ENCODE measurements at regions not wholly inside any gene's neighbourhood (a gene's known extent, or its start where the extent isn't known, plus 50 kb on each side); places are given as distances from the start of the nearest gene placed in this dataset.
A peak's percentile ranks its signal among the peaks of the same experiment; 100 is the strongest.

DNA sequence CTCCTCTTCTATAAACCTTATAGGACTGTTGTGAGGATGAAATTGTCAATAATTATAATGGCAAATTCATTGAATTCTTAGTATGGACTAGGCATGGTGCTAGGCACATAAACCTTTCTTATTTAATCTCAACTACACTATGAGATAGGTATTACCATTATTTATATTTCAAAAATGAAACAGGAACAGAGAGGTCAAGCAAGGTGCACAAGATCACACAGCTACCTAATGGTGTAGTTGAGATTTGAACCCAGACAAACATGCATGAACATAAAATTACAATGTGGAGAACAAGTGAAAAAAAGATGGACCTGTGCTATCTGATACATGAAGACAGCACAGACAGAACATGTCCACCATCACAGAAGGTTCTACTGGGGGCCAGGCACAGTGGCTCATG lies 156.7 kb downstream of the AXIN2 start:
- DNase-seq: no peak

DNA sequence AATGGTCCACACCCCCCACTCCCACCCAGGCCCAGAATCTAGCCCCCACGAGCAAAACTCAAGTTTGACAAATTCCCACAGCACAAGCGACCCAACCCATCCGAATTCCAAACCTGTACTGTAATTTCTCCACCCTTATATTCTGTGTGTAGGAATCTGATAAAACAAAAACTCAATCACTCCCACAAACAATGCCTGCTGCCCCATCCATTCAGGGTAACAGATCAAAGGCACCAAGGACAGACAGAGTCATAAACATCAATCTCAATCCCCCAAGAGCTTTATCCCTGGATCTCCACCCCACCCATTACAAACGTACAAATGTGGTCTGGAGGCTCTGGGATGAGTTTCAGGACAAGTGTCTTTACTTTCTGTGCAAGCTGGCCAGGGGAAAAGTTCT lies 157.8 kb downstream of the AXIN2 start:
- no peak for DNase-seq

DNA sequence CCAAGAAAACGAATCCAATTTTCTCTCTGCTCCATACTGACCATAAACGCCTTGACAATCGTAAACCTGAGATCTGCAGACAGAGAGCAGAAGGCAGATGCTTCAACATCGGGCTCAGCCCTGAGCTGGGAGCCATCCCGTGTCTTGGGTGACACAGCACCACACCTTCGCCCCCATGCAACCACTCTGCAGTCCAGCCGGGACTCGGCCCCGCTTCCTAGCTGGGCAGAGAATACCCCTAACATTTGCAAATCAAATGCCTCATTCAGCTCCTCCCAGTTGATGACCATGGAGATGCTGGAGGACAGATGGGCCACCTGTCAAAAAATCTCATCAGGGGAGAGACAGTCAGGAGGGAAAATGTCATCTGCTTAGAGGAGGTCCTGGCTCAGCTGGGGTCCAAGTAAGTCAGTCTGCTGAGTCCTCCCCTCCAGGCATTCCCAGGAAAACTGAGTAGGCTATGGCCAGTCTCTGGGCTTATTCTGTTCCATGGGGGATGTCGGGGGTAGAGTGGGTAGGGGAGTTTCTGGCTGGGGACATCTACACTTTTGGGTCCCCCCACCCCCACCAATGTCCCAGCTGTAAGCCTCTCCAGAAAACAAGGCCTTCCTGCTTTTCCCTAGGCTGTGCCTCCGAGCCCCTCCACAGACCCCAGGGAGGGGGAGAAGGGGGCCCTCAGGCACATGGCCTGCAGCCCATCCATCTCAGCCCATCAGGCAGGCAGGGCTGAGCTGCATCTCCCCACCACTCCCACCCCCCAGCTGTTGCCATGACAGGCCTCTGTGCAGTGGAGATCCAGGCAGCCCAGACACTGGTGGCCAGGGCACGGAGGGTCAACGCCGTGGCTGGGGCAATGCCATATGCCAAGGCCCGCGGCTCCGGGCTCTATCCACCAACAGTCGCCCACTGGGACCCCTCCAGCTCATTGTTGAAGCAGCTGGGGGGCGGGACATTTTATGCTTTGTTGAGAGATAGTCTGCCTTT lies 158.6 kb downstream of the AXIN2 start:
- no peak for DNase-seq

DNA sequence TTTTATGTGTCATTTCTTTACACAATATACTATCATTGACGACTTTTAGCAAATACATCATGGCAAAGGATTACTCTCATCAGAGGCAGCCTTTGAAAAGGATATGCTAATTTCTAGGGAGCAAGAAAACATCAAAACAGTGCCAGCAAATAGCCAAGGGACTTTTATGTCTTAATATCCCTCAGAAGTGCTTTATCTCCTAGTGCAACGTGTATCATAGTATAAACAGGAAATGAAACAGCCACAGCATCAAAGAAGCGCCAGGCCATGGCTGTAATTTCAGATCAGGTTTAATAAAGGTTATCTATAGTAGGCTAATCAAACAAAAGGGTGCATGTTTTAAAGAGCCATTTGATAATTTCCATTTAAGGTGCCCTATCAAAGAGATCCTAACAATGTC lies 159.9 kb downstream of the AXIN2 start:
- DNase-seq: no peak

DNA sequence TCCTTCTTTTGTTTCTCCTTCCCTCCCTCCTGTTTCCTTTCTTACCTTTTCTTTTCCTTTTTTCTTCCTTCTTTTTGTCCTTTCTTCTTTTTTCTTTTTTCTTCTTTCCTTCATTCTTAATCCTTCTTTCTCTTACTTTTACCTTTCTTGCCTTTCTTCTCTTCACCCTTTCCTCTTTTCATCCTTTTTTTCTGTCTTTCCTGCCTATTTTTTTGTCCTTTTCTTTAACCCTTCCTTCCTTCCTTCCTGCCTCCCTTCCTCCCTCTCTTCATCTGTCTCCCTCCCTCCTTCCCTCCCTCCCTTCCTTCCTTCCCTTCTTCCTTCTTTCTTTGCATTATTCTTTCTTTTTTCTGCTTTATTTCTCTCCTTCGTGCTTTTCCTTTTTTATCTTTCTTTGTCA lies 160.7 kb downstream of the AXIN2 start:
- no peak for DNase-seq

DNA sequence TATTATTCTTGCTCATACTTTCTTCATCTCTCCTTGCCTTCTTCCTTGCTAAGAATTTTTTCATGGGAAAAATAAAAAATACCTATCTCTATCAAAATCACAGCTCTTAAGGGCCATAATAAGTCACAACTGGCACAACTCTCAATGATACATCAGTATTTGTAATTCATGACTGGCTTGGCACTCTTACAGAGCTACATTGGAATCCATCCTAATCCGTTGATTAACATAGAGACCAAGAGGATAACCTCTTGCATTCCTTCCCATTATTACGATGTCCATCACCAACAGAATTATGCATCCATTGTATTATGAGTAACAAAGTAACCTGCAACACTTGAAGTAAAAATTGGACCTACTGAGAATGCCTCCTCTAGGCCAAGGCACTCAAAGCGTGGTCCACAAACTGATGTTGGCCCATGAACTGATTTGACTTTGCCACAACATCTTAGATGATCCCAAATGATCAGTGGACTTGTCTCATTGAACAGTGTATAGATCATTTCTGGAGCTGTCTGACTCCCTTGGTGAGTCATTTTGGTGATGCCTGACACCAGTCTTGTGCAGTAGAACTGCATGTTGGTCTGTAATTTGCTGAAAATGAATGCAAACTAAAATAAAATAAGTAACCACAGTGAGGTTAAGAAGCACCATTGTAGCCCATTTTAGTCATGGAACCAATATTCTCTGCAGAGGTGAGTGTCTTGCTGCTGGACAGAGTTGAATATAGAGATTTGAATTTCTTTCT lies 163.2 kb downstream of the AXIN2 start:
- DNase-seq: no peak

DNA sequence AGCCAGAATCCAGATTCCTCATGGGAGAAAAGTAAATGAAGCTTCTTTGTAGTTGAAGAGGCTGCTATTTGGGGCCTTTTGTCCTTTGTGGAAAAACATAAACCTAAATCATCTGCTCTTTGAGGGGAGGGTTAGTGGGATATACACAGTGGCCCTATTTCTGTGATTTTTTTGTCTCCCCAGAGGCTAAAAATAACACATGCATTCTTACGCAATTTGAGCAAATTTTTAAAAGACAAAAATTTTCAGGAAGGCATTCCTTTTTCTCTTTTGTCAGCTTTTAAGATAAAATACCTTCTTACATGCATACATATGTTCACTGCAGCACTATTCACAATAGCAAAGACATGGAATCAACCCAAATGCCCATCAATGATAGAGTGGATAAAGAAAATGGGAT lies 165.5 kb downstream of the AXIN2 start:
- no peak for DNase-seq

DNA sequence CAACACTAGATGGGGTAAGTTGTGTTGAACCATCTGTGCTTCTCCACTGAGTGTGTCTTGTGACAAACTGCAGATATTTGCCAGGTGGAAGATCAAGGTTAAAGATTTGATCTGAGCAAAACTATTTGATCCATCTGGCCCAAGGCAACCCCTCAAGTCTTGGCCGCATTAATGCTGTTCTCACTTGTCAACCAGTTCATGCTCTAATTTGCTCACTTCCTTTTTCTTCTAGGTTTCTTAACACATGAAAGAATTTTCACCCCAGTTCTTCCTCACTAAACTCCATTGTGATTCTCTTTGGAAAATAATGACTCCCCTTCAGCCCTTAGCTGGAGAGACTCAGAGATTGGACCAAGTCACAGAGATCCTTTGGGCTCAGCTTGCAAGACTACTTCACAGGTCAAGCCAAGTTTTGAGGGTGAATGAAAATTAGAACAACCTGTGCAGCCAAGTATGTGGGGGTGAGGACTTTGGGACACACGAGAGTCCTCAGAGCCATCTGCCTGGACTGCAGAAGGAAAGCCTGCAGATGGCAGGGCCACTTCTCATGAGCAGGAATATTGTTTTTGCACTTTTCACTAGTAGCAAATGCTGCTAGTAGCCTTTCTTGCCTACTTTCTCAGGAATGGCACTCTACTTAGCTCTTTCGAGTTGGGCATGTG lies 166.5 kb downstream of the AXIN2 start:
- DNase-seq: no peak

DNA sequence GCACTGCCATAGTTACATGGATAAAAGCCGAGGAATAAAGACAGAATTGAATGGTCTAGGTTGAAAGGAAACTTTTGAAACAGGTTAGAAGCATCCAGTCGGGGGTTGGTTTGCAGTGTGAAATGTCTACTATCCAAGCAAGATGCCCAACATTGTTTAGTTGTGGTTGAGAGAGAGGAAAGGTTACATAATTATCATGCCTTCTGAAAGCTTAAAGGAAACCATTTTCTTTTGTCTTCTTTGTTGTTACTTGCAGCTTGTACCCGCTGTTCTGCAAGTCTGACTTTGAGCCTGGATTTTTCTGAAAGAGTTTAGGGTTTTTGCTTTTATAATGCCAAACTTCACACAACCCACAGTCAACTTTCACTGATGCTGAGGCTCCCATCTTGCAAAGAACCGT lies 167.9 kb downstream of the AXIN2 start:
- DNase-seq: no peak

DNA sequence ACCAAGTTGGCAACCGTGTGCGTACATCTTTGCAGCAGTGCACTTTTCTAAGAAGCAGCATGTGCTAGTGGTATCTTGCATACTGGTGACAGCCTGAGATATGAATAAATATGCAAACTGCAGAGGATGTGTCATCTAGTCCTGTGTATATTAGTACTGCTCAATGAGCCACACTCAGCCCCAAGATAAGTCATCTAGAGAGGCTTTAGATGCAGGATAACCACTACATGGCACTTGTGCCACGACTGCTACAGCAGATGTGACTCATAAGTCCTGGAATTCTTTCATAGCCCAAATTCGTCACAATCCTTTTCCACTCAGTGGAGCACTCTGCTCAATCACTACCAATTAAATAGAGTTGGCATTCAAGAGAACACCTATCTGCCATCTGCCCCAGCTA lies 171.5 kb downstream of the AXIN2 start:
- no peak for DNase-seq

DNA sequence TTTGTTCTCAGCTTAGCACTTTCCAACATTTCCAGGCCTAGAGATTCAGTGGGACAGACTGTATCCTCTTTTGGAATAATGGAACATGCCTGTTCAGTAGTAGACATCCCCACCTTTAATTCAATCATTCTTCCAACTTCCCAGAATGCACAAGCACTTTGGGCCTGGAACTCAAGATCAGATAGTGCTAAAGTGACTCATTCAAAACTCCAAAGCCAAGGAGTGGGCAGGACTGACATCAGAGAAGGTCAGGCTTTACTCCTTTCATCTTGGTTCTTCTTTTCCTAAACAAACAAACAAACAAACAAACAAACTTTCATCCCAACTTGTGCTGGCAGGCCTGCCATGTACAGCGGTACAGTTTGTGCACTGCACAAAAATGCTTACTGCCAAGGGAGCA lies 172.0 kb downstream of the AXIN2 start:
- DNase-seq: no peak

DNA sequence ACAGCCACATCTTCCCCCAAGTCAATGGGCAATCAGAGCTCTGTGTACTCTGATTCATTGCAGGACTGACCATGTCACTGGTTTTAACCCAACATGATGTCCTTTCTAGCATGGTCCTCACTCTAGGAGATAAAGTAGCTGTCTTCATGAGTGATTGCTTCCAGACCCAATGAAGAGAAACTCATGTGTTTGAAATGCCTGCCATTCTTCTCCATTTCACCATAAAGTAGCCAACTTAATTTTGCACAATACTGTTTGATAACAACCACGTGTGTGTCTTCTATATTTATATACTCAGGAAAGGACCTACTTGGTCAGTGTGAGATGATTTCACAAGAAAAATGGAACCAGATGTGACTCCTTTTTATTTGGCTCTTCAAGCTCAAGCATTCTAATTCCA lies 172.5 kb downstream of the AXIN2 start:
- DNase-seq: no peak

DNA sequence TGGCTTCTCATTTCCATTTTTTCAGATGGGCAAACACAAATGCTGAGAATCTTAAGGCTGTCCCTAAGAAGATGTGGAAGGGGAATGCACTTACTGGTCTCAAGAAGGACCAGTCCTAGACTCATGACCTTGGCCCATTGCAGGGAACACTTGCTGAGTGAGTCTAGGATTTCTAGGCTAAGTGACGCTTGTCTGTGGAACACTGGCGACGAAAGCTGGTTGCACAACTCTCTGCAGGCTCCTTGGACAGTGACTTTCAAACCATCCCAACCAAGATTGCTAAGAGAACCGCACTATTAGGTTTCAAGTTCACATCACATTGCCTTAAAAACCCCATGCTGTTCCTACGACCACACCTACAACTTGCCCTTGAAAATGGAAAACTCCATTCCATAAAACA lies 174.1 kb downstream of the AXIN2 start:
- no peak for DNase-seq

DNA sequence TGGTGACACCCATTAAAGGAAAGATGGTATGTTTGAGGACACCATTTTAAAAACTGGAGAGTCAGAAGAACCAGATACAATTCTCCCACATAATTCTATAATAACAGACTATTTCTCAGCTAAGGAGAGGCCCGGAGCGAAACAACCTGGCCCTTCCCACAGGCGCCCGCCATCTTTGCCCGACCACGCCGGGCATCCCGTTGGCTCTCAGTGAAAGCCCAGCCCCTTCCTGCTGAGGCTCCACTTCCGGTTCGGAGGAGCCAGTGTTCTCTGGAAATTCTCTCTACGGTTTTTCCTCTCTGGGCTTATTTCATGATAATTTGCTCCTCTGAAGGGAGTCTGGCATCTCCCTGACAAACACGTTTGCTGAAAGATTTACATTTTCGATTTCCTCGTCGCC lies 175.7 kb downstream of the AXIN2 start:
- DNase-seq: no peak

DNA sequence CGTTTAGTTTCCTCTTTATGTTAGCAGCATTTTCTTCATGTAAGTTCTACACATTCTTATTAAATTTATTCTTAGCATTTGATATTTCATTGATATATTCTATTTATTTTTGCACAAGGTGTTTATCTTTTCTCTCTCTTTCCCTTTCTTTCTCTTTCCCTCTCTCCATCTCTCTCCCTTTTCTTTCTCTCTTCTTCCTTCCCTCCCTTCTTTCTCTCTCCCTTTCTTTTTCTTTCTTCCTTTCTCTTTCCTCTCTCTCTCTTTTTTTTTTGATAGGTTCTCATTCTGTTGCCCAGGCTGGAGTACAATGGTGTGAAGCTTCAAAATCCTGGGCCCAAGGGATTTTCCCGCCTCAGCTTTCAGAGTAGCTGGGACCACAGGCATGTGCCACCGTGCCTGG lies 176.4 kb downstream of the AXIN2 start:
- no peak for DNase-seq

DNA sequence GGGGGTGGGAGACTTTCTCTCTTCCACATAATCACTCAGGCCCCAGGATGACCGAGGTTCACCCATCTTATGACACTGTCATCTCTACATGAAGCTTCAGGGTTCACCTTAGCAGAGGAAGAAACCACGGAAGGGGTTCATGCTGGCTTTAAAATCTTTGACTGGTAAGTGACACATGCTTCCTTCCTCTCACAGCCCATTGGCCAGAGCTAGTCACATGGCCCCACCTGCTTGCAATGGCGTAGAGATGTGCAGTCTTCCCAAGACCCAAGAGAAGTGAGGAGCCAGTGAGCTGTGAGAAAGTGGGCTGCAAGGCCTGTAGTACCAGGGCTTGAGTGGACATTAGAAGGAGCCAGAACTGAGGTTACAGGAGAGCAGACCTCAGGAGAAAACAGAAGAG lies 180.3 kb downstream of the AXIN2 start:
- DNase-seq: no peak

DNA sequence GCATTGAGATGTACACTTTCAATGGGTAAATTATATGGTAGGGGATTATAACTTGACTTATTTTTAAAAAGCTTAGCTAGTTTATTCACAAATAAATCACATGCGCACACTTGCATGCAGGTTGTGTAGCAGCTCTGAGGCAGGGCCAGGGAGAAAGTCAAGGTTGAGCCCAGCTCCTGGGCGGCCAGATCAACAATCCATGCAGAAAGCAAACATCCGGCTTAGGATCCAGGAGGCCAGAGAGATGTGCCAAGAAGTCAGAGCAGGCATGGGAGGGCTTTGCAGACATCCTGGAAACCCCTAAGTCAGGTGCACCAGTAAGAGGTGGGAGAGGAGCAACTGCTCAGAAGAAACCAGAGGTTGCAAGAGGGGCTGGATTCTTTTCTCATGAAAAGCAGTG lies 186.5 kb downstream of the AXIN2 start:
- no peak for DNase-seq

DNA sequence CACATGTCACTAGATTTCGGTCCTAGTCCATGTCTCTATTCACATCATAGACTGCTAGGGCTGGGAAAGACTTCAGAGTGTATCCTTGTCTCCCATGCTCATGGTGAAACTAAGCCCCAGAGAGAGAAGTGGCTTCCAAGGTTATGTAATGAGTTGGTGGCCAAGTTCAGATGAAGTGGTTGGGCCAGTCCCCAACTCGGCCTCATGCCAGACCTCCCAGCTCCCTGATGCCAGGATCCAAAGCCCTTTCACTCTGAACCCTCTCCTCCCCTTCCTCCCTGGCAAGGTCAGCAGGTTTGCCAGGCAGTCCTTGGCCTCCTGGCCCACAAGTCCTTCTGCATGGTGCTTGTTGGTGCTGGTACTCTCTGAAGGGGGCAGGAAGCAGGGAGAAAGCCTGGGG lies 189.7 kb downstream of the AXIN2 start:
- DNase-seq: no peak

DNA sequence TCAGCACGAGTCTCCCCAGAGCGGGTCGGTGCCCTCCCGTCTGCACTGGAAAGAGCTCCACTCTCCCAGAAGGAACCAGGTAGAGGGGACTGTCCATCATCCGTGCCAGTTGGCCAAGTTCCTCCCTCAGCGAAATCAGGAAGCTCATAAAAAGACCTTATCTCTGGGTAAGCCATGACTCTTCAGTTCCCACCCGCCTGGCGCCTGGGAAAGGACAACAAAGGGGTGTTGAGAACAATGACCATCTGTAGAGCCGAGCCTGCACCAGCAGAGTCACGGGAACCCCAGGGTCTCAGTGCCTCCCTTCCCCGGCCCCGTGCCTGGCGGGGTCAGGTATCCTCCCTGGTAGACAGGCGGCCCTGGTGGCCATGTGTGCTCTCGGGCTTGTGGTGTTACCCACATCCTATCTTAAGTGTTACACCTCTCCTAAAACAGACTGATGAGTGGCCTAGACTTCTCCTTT lies 190.7 kb downstream of the AXIN2 start:
- no peak for DNase-seq

DNA sequence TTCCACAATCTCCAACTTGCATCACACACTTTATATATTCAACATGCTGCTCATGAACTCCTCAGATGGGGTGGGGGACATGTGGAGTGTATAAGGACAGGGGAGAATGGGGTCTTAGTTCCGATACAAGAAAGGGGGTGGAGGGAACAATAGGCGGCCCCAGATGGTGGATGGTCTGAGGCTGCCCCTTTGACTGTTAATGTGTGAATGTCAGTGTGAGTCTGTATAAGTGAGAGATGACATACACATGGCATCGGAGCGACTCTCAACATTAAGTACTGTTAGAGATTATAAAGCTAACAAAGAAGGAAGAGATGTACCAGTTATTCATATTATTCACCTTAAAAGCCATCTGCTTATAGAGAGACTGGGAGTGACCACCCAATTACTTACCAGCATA lies 193.1 kb downstream of the AXIN2 start:
- no peak for DNase-seq

DNA sequence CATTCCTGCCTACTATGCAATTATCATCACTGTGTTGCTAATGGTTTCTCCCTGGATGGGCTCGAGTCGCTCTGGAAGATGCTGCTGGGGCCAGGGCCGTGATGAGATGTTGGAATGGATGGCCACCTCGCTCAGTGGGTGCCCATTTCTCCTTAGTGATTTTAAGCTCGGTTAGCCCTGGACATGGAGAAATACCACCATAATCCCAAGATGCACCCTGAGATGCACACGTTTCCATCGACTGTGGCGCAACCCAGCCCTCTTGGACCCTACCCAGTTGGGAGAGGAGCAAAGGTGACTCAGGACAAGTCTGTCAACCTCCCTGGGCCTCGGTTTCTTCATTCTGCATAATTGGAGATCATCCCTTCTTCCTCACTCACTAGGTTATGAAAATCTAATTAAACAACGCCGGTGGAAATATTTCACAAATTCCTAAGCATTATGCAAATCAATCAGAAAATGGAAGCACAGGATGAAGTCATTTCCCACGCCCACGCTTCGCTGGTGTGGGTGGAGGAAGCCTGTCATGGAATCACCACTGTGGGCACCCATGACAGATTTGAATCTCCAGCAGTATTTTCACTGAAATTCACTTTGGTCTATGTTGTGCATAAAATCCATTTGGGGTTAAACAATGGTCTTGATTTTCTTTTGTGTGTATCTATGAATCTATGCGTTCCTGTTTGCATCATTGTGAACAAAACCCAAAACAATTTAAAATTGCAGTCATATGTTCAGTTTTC lies 195.2 kb downstream of the AXIN2 start:
- DNase-seq: peak; percentile 5

DNA sequence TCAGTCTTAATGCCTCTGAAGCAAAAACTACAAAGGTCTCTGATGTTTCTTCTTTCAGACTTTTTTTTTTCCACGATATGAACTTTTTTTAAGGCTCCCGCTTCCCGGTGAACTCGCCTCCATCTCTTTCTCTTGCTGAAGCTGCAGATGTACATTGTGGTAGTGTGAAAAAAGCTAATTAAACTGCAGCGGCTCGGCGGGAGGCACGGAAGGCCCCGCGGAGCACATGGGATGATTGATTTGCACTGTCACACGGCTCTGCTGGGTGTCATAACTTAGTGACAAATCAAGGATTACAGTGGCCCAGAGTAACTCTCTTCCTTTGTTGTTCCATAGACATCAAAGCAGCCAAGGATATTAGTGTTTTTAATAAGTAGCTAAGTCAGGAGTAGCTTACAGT lies 196.3 kb downstream of the AXIN2 start:
- no peak for DNase-seq

DNA sequence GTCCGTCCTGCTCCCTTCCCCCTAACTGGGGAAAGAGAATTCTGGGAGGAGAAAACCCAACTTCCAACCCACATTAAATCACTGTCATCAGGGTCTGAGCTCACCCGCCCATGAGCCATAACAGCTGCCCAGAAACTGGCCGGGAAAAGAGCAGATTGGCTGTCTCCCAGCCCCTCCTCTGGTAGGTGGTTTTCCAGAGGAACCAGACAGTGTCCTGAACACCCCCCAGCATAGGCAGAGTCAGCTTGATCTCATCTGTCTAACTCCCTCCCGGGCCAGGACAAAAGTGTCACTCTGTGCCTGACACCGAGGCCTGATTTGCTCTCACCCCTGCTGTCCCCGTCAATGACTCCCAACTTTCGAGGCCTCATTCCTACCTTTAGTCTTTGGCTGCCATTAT lies 197.0 kb downstream of the AXIN2 start:
- DNase-seq: no peak

Data from suppressor macrophage treated with lipopolysaccharide for 4 hours (primary cell).